ENCODE measurements at regions not wholly inside any gene's neighbourhood (a gene's known extent, or its start where the extent isn't known, plus 50 kb on each side); places are given as distances from the start of the nearest gene placed in this dataset.

DNA sequence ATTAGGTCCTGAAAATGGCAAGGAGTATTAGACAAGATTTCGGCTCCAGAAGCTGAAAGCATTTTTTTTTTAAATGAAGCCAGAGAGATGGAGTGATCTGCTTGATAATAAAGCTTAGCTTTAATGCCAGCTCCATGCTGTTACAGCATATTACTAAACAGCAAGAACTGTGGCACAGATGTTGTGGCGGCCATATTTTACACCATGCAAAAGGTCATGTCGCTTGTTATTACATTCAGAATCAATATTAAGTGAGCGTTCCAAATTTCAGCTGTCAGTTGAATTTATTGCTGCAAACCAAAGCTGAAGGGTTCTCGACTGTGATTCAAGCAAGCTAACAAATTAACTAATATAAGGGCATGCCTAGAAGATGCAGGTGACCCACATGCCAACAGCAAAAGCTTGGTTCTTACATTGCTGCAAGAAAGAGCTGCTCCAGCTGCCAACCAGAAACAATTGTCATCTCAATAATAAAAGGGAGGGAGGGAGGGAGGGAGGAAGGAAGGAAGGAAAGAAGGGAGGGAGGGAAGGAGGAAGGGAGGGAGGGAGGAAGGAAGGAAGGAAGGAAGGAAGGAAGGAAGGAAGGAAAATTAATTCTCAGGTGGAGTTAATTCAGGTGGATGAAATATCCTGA lies 517.7 kb upstream of the WWC1 start:
- TF ChIP-seq, protein P1, sequence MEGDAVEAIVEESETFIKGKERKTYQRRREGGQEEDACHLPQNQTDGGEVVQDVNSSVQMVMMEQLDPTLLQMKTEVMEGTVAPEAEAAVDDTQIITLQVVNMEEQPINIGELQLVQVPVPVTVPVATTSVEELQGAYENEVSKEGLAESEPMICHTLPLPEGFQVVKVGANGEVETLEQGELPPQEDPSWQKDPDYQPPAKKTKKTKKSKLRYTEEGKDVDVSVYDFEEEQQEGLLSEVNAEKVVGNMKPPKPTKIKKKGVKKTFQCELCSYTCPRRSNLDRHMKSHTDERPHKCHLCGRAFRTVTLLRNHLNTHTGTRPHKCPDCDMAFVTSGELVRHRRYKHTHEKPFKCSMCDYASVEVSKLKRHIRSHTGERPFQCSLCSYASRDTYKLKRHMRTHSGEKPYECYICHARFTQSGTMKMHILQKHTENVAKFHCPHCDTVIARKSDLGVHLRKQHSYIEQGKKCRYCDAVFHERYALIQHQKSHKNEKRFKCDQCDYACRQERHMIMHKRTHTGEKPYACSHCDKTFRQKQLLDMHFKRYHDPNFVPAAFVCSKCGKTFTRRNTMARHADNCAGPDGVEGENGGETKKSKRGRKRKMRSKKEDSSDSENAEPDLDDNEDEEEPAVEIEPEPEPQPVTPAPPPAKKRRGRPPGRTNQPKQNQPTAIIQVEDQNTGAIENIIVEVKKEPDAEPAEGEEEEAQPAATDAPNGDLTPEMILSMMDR (IDR thresholded peaks at IDR 0.05; ENCODE audit: low read length): no peak
- TF ChIP-seq EZH2 (IDR thresholded peaks at IDR 0.05; ENCODE audit: borderline replicate concordance, low read length): no peak
